GM19035 (cell line): ENCODE measurements at regions not wholly inside any gene's neighbourhood (a gene's known extent, or its start where the extent isn't known, plus 50 kb on each side); places are given as distances from the start of the nearest gene placed in this dataset.
"Not testable (repeated sequence)": the region's sequence is repeated elsewhere in the genome, so short reads cannot be mapped to it uniquely, and the experiment has no call there.

ENCODE experiments used
- ATAC-seq: cut with Tn5 transposase; IDR thresholded peaks from one replicate; pipeline ENCODE4 v1.9.1; 2021; ENCODE audit not compliant: unreplicated experiment

- no peak for ATAC-seq
These were observed 232.7 kb downstream of the IGSF11 start for GRCh38 chr3:118801899-118802298.

- no peak for ATAC-seq
These were observed 232.1 kb downstream of the IGSF11 start for GRCh38 chr3:118802325-118803095.

- ATAC-seq = no peak
These were observed 231.6 kb downstream of the IGSF11 start for GRCh38 chr3:118803096-118803476.

GRCh38 chr3:118805007-118805406 is 229.6 kb downstream of the IGSF11 start:
- ATAC-seq = no peak

GRCh38 chr3:118806423-118806822 is 228.2 kb downstream of the IGSF11 start:
- no peak for ATAC-seq

- not testable (repeated sequence) for ATAC-seq
These were observed 227.3 kb downstream of the IGSF11 start for GRCh38 chr3:118807349-118807748.

GRCh38 chr3:118808723-118809122 is 225.9 kb downstream of the IGSF11 start:
- ATAC-seq = no peak

- ATAC-seq = peak; percentile 36
These were observed 224.7 kb downstream of the IGSF11 start for GRCh38 chr3:118809696-118810498.

GRCh38 chr3:118810499-118811035 is 224.1 kb downstream of the IGSF11 start:
- peak; percentile 43 for ATAC-seq

- ATAC-seq = no peak
These were observed 223.4 kb downstream of the IGSF11 start for GRCh38 chr3:118811236-118811732.

GRCh38 chr3:118813472-118813871 is 221.2 kb downstream of the IGSF11 start:
- no peak for ATAC-seq

- ATAC-seq = peak; percentile 80
These were observed 216.9 kb downstream of the IGSF11 start for GRCh38 chr3:118817748-118818165.

GRCh38 chr3:118818386-118818785 is 216.3 kb downstream of the IGSF11 start:
- ATAC-seq = no peak

- no peak for ATAC-seq
These were observed 211.0 kb downstream of the IGSF11 start for GRCh38 chr3:118823626-118824025.

GRCh38 chr3:118827446-118827845 is 207.2 kb downstream of the IGSF11 start:
- no peak for ATAC-seq

GRCh38 chr3:118828351-118828750 is 206.3 kb downstream of the IGSF11 start:
- no peak for ATAC-seq

GRCh38 chr3:118833075-118833474 is 201.6 kb downstream of the IGSF11 start:
- ATAC-seq = no peak

- no peak for ATAC-seq
These were observed 195.8 kb downstream of the IGSF11 start for GRCh38 chr3:118838871-118839270.

GRCh38 chr3:118842147-118842863 is 192.3 kb downstream of the IGSF11 start:
- no peak for ATAC-seq

GRCh38 chr3:118846176-118846575 is 188.5 kb downstream of the IGSF11 start:
- no peak for ATAC-seq
